HCT116 (cell line): ENCODE measurements at regions not wholly inside any gene's neighbourhood (a gene's known extent, or its start where the extent isn't known, plus 50 kb on each side); places are given as distances from the start of the nearest gene placed in this dataset.

Experiments used
- ATAC-seq: fragments of 200-7000 bp; cut with Tn5 transposase; 2 replicates; pipeline ENCODE4 v1.9.1; 2020; ENCODE audit warnings: mild to moderate bottlenecking, moderate library complexity
- BruUV-seq: library from RNA; stranded (reverse); fragments of 400-500 nt; replicated peaks from 2 replicates; lab custom pipeline; 2021; lab: Mats Ljungman, UMichigan
- CTCF ChIA-PET: fragments of 300-600 bp; sonication (Branson Sonifier 250); formaldehyde crosslinking; loops from one replicate; lab custom pipeline; 2021; ENCODE audit warnings: antibody characterized with exemption; lab: Charles Lee
- POLR2A ChIA-PET: fragments of 300-600, 350-600 bp; sonication (Branson Sonifier 250); formaldehyde crosslinking; loops from one replicate; lab custom pipeline; 2021; ENCODE audit warnings: antibody characterized with exemption; lab: Charles Lee
- RAD21 ChIA-PET, 2 experiments: fragments of 300-600 bp; sonication (Branson Sonifier 250); formaldehyde crosslinking; loops; one replicate each; lab custom pipeline; 2023; ENCODE audit warnings: low total read pairs in 2 of 2; ENCODE audit not compliant: uncharacterized antibody in 2 of 2, unreplicated experiment in 2 of 2, low non-redundant PET in 1 of 2; lab: Charles Lee
- DNase-seq: peaks from one replicate; pipeline ENCODE4 v3.0.0-alpha.2; 2010; ENCODE audit warnings: low read depth, low spot score
- H2AFZ ChIP-seq: fragments of 200-600 bp; shearing (Covaris generic), sonication (generic); 2 replicates; pipeline ENCODE4 v1.6.1; 2017; ENCODE audit warnings: low read depth, mixed run types, mixed read lengths, antibody characterized with exemption, low read length; ENCODE audit not compliant: poor library complexity, severe bottlenecking
- H3K27ac ChIP-seq: 2 replicates; pipeline ENCODE4 v1.5.1; 2012; ENCODE audit warnings: low read depth, low read length
- H3K27me3 ChIP-seq: fragments of 200-600 bp; sonication (generic); 2 replicates; pipeline ENCODE4 v1.6.1; 2016; ENCODE audit warnings: mixed run types, low read length, mixed read lengths; ENCODE audit not compliant: insufficient read depth
- H3K36me3 ChIP-seq, 2 experiments: fragments of 200-500 bp in 1 of 2; fragments of 200-600 bp in 1 of 2; sonication (Bioruptor generic) in 1 of 2; sonication (generic) in 1 of 2; 2 replicates each; pipeline versions ENCODE4 v1.5.1 to v1.6.1; 2014 to 2016; ENCODE audit warnings: low read length in 2 of 2, inconsistent platforms in 1 of 2, mixed read lengths in 1 of 2, mixed run types in 1 of 2; ENCODE audit not compliant: insufficient read depth in 2 of 2, control insufficient read depth in 1 of 2
- H3K4me1 ChIP-seq, 2 experiments: fragments of 200-600 bp in 1 of 2; sonication (generic) in 1 of 2; 2 replicates each; pipeline versions ENCODE4 v1.5.1 to v1.6.1; 2012 to 2017; ENCODE audit warnings: low read length in 2 of 2, inconsistent platforms in 1 of 2, mild to moderate bottlenecking in 1 of 2, mixed read lengths in 1 of 2, mixed run types in 1 of 2, moderate library complexity in 1 of 2; ENCODE audit not compliant: insufficient read depth in 2 of 2, control insufficient read depth in 1 of 2
- H3K4me2 ChIP-seq: fragments of 200-600 bp; sonication (generic); 2 replicates; pipeline ENCODE4 v1.6.1; 2017; ENCODE audit warnings: mixed run types, low read length, mixed read lengths
- H3K4me3 ChIP-seq, 2 experiments: fragments of 200-600 bp in 1 of 2; sonication (generic) in 1 of 2; replicated peaks in 1 of 2; 2 replicates each; pipeline ENCODE4 v1.5.1; 2011 to 2016; ENCODE audit warnings: low read length in 2 of 2, control low read depth in 1 of 2, low read depth in 1 of 2, mild to moderate bottlenecking in 1 of 2, mixed read lengths in 1 of 2, mixed run types in 1 of 2
- H3K79me2 ChIP-seq: fragments of 200-600 bp; sonication (generic); 2 replicates; pipeline ENCODE4 v1.6.1; 2017; ENCODE audit warnings: mild to moderate bottlenecking, mixed run types, low read length, moderate library complexity, mixed read lengths; ENCODE audit not compliant: insufficient read depth
- H3K9ac ChIP-seq: fragments of 200-600 bp; sonication (generic); 2 replicates; pipeline ENCODE4 v1.6.1; 2016; ENCODE audit warnings: low read length, mixed read lengths
- H3K9me2 ChIP-seq: fragments of 200-600 bp; sonication (generic), shearing (Covaris generic); 2 replicates; pipeline ENCODE4 v1.6.1; 2017; ENCODE audit warnings: mixed run types, mild to moderate bottlenecking, moderate library complexity; ENCODE audit not compliant: insufficient read depth
- H3K9me3 ChIP-seq, 2 experiments: fragments of 200-500 bp in 1 of 2; fragments of 200-600 bp in 1 of 2; sonication (Bioruptor generic) in 1 of 2; sonication (generic) in 1 of 2; 2 replicates each; pipeline ENCODE4 v1.6.1; 2014 to 2017; ENCODE audit warnings: low read length in 2 of 2, mixed read lengths in 2 of 2, inconsistent platforms in 1 of 2, low read depth in 1 of 2, mild to moderate bottlenecking in 1 of 2, mixed run types in 1 of 2, moderate library complexity in 1 of 2; ENCODE audit not compliant: control insufficient read depth in 1 of 2, insufficient read depth in 1 of 2
- H4K20me1 ChIP-seq: fragments of 200-600 bp; sonication (generic), shearing (Covaris generic); 2 replicates; pipeline ENCODE4 v1.6.1; 2017; ENCODE audit warnings: mixed run types, mild to moderate bottlenecking, moderate library complexity; ENCODE audit not compliant: insufficient read depth
- ATF3 ChIP-seq: IDR thresholded peaks from 2 replicates; pipeline ENCODE4 v1.6.1; 2012
- CBX3 ChIP-seq: IDR thresholded peaks from 2 replicates; pipeline ENCODE4 v1.6.1; 2012; ENCODE audit warnings: low read depth
- CEBPB ChIP-seq: IDR thresholded peaks from 2 replicates; pipeline ENCODE4 v1.6.1; 2012; ENCODE audit warnings: low read depth
- CTCF ChIP-seq, 3 experiments: fragments of 200-600 bp in 1 of 3; sonication (generic) in 1 of 3; IDR thresholded peaks in 2 of 3; conservative IDR thresholded peaks in 1 of 3; 2 replicates each; pipeline ENCODE4 v1.5.1; 2012 to 2017; ENCODE audit warnings: low read depth in 2 of 3, low read length in 2 of 3, antibody characterized with exemption in 1 of 3, borderline replicate concordance in 1 of 3, control low read depth in 1 of 3, mild to moderate bottlenecking in 1 of 3, mixed read lengths in 1 of 3, mixed run types in 1 of 3, moderate library complexity in 1 of 3; ENCODE audit not compliant: insufficient read depth in 1 of 3
- EGR1 ChIP-seq: IDR thresholded peaks from 2 replicates; pipeline ENCODE4 v1.6.1; 2012; ENCODE audit warnings: low read depth
- ELF1 ChIP-seq: IDR thresholded peaks from 2 replicates; pipeline ENCODE4 v1.6.1; 2012; ENCODE audit warnings: low read depth, borderline replicate concordance
- EZH2 ChIP-seq: fragments of 200-600 bp; sonication (generic); IDR thresholded peaks from 2 replicates; pipeline ENCODE4 v1.6.1; 2017; ENCODE audit warnings: antibody characterized with exemption, mixed run types
- EZH2phosphoT487 ChIP-seq: fragments of 200-600 bp; IDR thresholded peaks from 2 replicates; pipeline ENCODE4 v1.6.1; 2018; ENCODE audit warnings: antibody characterized with exemption, borderline replicate concordance
- FOSL1 ChIP-seq: IDR thresholded peaks from 2 replicates; pipeline ENCODE4 v1.6.1; 2012; ENCODE audit warnings: low read depth
- JUND ChIP-seq: IDR thresholded peaks from 2 replicates; pipeline ENCODE4 v1.6.1; 2012
- MAX ChIP-seq: IDR thresholded peaks from 2 replicates; pipeline ENCODE4 v1.6.1; 2012
- POLR2A ChIP-seq: IDR thresholded peaks from 2 replicates; pipeline ENCODE4 v1.7.0; 2011; ENCODE audit warnings: borderline replicate concordance; ENCODE audit not compliant: insufficient read depth, insufficient read length; ENCODE audit errors: extremely low read depth
- POLR2AphosphoS5 ChIP-seq: IDR thresholded peaks from 2 replicates; pipeline ENCODE4 v1.6.1; 2011; ENCODE audit warnings: mild to moderate bottlenecking, low read depth, low read length, moderate library complexity
- RAD21 ChIP-seq: IDR thresholded peaks from 2 replicates; pipeline ENCODE4 v1.6.1; 2012; ENCODE audit warnings: low read depth, mild to moderate bottlenecking
- SIN3A ChIP-seq: IDR thresholded peaks from 2 replicates; pipeline ENCODE4 v1.6.1; 2012; ENCODE audit warnings: low read depth
- SP1 ChIP-seq: IDR thresholded peaks from 2 replicates; pipeline ENCODE4 v1.6.1; 2012; ENCODE audit warnings: low read depth
- SRF ChIP-seq: IDR thresholded peaks from 2 replicates; pipeline ENCODE4 v1.6.1; 2012; ENCODE audit warnings: low read depth
- TCF7L2 ChIP-seq: IDR thresholded peaks from 2 replicates; pipeline ENCODE4 v1.7.0; 2011; ENCODE audit warnings: borderline replicate concordance, inconsistent platforms; ENCODE audit not compliant: insufficient read depth, insufficient read length; ENCODE audit errors: extremely low read depth
- YY1 ChIP-seq: IDR thresholded peaks from 2 replicates; pipeline ENCODE4 v1.6.1; 2011; ENCODE audit warnings: low read length, low read depth, moderate library complexity, mild to moderate bottlenecking; ENCODE audit not compliant: insufficient replicate concordance; ENCODE audit errors: extremely low read depth
- ZFX ChIP-seq: fragments of 450-650 bp; IDR thresholded peaks from 2 replicates; pipeline ENCODE4 v1.6.1; 2017
- ZNF274 ChIP-seq: fragments of 200-500 bp; sonication (Bioruptor generic); IDR thresholded peaks from 2 replicates; pipeline ENCODE4 v1.6.1; 2014; ENCODE audit warnings: mild to moderate bottlenecking, low read depth, low read length, inconsistent platforms
- intact Hi-C: fragments of 100-400 bp; cut with micrococcal nuclease; formaldehyde crosslinking; loops from 2 replicates; pipeline ENCODE4 v1.10.0; 2022
- TF ChIP-seq, protein P1 (sequence below): IDR thresholded peaks from 2 replicates; pipeline ENCODE4 v1.6.1; 2012; ENCODE audit warnings: low read depth

DNA sequence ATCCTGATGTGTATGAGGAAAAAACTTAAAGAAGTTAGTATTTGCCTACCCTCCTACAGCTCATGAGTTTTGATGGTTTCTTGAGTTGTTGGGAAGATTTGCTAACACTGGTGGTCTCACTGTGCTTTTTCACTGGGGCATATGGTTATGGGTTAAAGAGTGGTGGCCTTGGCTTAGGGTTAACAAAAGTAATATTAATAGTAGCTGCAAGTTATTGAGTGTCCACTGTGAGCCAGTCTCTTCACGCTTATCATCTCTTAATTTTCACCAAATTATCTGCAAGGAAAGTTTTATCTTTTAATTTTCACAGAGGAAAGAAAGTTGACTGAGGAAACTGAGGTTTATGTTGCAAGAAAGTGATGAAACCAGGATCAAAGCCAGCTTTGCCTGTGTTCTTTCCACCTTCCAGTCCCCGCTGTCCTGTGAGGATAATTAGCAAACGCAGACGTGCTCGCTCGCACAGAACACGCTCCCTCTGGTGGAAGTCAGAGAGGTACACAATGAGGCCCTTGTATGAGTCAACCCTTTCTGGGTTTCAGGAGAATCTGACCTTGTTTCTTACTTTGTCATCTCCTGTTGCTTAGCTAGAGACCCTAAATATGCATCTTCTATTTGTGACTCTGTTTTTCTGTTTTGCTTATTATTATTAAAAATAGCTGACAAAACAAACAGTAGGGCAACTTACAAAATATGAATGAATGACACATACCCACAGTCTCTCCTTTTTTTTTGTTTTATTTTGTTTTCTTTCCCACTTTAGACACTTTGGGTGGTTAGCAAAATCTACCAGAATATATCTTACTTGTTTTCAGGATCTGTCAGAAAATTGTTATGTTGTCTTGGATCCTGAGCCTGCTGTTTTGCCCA, 94.3 kb downstream of the DDIT4L start:
- intact Hi-C loops = loop anchor here (1.0 to 10.0 kb wide), 2 partner anchors 98 to 299 kb away; no protein-coding TSS in a partner anchor
- CTCF ChIA-PET = interaction anchor here (0.9 to 1.4 kb wide), 4 partner anchors 11 to 324 kb away, joined by 3 to 13 read pairs (median 3); partner anchors contain the start of gene H2AZ1
- DNase-seq (peak; percentile 69), ATAC-seq (peak; percentile 89)
- Histone ChIP-seq H3K4me2 (peak overlapping the region; percentile 45), H4K20me1 (no peaks in the 10 kb centered on the region), H3K9ac (no peak overlapping the region), H3K4me1 (peaks cover 7 to 26% of the 10 kb centered on the region in 2 experiments; a peak in 3 of 4 replicates), H3K79me2 (no peaks in the 10 kb centered on the region), H3K9me3 (no peaks in the 10 kb centered on the region), H2AFZ (peak overlapping the region; percentile 76), H3K36me3 (no peaks in the 10 kb centered on the region), H3K4me3 (no peak overlapping the region), H3K9me2 (no peaks in the 10 kb centered on the region), H3K27me3 (no peaks in the 10 kb centered on the region), H3K27ac (no peak overlapping the region)
- POLR2A ChIA-PET = interaction anchor here (1.5 kb wide), 1 partner anchor 98 kb away, joined by 4 read pairs; no protein-coding TSS in a partner anchor
- RAD21 ChIA-PET = interaction anchor here in 1 of 2 experiments (0.7 kb wide), 1 partner anchor 98 kb away, joined by 4 read pairs; no protein-coding TSS in a partner anchor
- BruUV-seq = no TSS peak
- peak; percentile 30 for TF ChIP-seq YY1
- 0 out of 2 replicates have a peak, but pooled peaks have one; percentile 37 for TF ChIP-seq POLR2AphosphoS5
- TF ChIP-seq ZFX = no peak
- no peak for TF ChIP-seq EGR1
- TF ChIP-seq, protein P1, sequence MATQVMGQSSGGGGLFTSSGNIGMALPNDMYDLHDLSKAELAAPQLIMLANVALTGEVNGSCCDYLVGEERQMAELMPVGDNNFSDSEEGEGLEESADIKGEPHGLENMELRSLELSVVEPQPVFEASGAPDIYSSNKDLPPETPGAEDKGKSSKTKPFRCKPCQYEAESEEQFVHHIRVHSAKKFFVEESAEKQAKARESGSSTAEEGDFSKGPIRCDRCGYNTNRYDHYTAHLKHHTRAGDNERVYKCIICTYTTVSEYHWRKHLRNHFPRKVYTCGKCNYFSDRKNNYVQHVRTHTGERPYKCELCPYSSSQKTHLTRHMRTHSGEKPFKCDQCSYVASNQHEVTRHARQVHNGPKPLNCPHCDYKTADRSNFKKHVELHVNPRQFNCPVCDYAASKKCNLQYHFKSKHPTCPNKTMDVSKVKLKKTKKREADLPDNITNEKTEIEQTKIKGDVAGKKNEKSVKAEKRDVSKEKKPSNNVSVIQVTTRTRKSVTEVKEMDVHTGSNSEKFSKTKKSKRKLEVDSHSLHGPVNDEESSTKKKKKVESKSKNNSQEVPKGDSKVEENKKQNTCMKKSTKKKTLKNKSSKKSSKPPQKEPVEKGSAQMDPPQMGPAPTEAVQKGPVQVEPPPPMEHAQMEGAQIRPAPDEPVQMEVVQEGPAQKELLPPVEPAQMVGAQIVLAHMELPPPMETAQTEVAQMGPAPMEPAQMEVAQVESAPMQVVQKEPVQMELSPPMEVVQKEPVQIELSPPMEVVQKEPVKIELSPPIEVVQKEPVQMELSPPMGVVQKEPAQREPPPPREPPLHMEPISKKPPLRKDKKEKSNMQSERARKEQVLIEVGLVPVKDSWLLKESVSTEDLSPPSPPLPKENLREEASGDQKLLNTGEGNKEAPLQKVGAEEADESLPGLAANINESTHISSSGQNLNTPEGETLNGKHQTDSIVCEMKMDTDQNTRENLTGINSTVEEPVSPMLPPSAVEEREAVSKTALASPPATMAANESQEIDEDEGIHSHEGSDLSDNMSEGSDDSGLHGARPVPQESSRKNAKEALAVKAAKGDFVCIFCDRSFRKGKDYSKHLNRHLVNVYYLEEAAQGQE = no peak
- TF ChIP-seq CEBPB = peak; percentile 90
- TF ChIP-seq ZNF274 = no peak
- no peak for TF ChIP-seq EZH2
- peak; percentile 84 for TF ChIP-seq TCF7L2
- peak; percentile 68 for TF ChIP-seq JUND
- TF ChIP-seq EZH2phosphoT487 = no peak
- TF ChIP-seq ATF3 = no peak
- TF ChIP-seq MAX = peak; percentile 66
- TF ChIP-seq SRF = 0 out of 2 replicates have a peak, but pooled peaks have one; percentile 30
- TF ChIP-seq CBX3 = peak; percentile 86
- TF ChIP-seq FOSL1 = peak; percentile 62; the same call in 1 of the 2 replicates
- TF ChIP-seq POLR2A = no peak
- peak; percentile 60 to 87 (median 81); a peak in 5 of 6 replicates for TF ChIP-seq CTCF (IDR thresholded peaks at IDR 0.05 in 2 of 3, conservative IDR thresholded peaks at IDR 0.05 in 1 of 3; ENCODE audit: borderline replicate concordance in 1 of 3, insufficient read depth in 1 of 3, low read depth in 2 of 3, low read length in 2 of 3)
- TF ChIP-seq ELF1 = no peak
- peak; percentile 82 for TF ChIP-seq SP1
- TF ChIP-seq RAD21 = peak; percentile 63
- TF ChIP-seq SIN3A = no peak
